HEK293T (cell line): ENCODE measurements at regions not wholly inside any gene's neighbourhood (a gene's known extent, or its start where the extent isn't known, plus 50 kb on each side); places are given as distances from the start of the nearest gene placed in this dataset.

Experiments
- BHLHE40 ChIP-seq: fragments of 450-650 bp; IDR thresholded peaks from 2 replicates; pipeline ENCODE4 v1.6.1; 2016; ENCODE audit warnings: mild to moderate bottlenecking, moderate library complexity, borderline replicate concordance
- CTBP1 ChIP-seq: fragments of 450-650 bp; IDR thresholded peaks from 2 replicates; pipeline ENCODE4 v1.6.1; 2016; ENCODE audit warnings: borderline replicate concordance
- ELF4 ChIP-seq: fragments of 450-650 bp; IDR thresholded peaks from 2 replicates; pipeline ENCODE4 v1.6.1; 2017; ENCODE audit warnings: antibody characterized with exemption
- FOXA1 ChIP-seq: fragments of 450-650 bp; IDR thresholded peaks from 2 replicates; pipeline ENCODE4 v1.6.1; 2016; ENCODE audit warnings: mild to moderate bottlenecking
- FOXK2 ChIP-seq: fragments of 450-650 bp; IDR thresholded peaks from 2 replicates; pipeline ENCODE4 v1.6.1; 2016; ENCODE audit warnings: mild to moderate bottlenecking
- FOXM1 ChIP-seq: fragments of 450-650 bp; IDR thresholded peaks from 2 replicates; pipeline ENCODE4 v1.6.1; 2017; ENCODE audit warnings: mild to moderate bottlenecking, borderline replicate concordance
- HDGF ChIP-seq: fragments of 450-650 bp; IDR thresholded peaks from 2 replicates; pipeline ENCODE4 v1.6.1; 2017; ENCODE audit warnings: antibody characterized with exemption, borderline replicate concordance
- L3MBTL2 ChIP-seq: fragments of 450-650 bp; conservative IDR thresholded peaks from 2 replicates; pipeline ENCODE4 v1.6.1; 2016; ENCODE audit warnings: mild to moderate bottlenecking
- NFRKB ChIP-seq: fragments of 450-650 bp; IDR thresholded peaks from 2 replicates; pipeline ENCODE4 v1.6.1; 2016; ENCODE audit warnings: mild to moderate bottlenecking, moderate library complexity
- SP1 ChIP-seq: fragments of 450-650 bp; IDR thresholded peaks from 2 replicates; pipeline ENCODE4 v1.6.1; 2017
- SUZ12 ChIP-seq: fragments of 450-650 bp; IDR thresholded peaks from 2 replicates; pipeline ENCODE4 v1.6.1; 2016; ENCODE audit warnings: mild to moderate bottlenecking
- TARDBP ChIP-seq: fragments of 450-650 bp; IDR thresholded peaks from 2 replicates; pipeline ENCODE4 v1.6.1; 2016
- ZNF384 ChIP-seq: fragments of 450-650 bp; IDR thresholded peaks from 2 replicates; pipeline ENCODE4 v1.6.1; 2016
- TF ChIP-seq, protein P1 (sequence below): fragments of 450-650 bp; IDR thresholded peaks from 2 replicates; pipeline ENCODE4 v1.6.1; 2016

DNA sequence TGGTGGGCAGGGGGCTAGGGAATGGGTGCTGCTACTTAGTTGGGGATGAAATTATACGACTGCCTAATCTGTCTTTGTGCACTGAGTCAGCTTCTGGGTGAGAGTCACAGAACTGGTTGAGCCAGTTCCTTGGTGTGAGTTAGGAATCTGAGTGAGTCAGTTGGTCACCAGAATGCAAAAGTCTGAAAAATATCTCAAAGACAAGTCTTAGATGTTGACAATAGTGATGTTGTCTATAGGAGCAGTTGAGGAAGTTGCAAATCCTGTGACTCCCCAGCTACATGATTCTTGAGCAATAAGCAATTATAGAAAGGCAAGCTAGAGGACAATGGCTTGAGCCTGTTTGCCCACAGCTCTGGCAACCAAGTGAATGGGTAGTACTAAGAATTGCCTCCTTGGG is 399.2 kb downstream of the CNTNAP4 start:
- TF ChIP-seq FOXM1: no peak
- TF ChIP-seq HDGF: no peak
- TF ChIP-seq BHLHE40: no peak
- no peak for TF ChIP-seq TARDBP
- TF ChIP-seq SUZ12: no peak
- TF ChIP-seq FOXA1: no peak
- TF ChIP-seq, protein P1, sequence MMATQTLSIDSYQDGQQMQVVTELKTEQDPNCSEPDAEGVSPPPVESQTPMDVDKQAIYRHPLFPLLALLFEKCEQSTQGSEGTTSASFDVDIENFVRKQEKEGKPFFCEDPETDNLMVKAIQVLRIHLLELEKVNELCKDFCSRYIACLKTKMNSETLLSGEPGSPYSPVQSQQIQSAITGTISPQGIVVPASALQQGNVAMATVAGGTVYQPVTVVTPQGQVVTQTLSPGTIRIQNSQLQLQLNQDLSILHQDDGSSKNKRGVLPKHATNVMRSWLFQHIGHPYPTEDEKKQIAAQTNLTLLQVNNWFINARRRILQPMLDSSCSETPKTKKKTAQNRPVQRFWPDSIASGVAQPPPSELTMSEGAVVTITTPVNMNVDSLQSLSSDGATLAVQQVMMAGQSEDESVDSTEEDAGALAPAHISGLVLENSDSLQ: no peak
- TF ChIP-seq SP1: no peak
- no peak for TF ChIP-seq L3MBTL2
- TF ChIP-seq FOXK2: no peak
- no peak for TF ChIP-seq CTBP1
- TF ChIP-seq ELF4: no peak
- no peak for TF ChIP-seq ZNF384
- no peak for TF ChIP-seq NFRKB
